NCI-H187 treated with DMSO at 0.1 percent for 48 hours (cell line): ENCODE measurements at regions not wholly inside any gene's neighbourhood (a gene's known extent, or its start where the extent isn't known, plus 50 kb on each side); places are given as distances from the start of the nearest gene placed in this dataset.

Source experiments
- DNase-seq: peaks from one replicate; lab custom pipeline; 2025; lab: John Stamatoyannopoulos, UW

DNA sequence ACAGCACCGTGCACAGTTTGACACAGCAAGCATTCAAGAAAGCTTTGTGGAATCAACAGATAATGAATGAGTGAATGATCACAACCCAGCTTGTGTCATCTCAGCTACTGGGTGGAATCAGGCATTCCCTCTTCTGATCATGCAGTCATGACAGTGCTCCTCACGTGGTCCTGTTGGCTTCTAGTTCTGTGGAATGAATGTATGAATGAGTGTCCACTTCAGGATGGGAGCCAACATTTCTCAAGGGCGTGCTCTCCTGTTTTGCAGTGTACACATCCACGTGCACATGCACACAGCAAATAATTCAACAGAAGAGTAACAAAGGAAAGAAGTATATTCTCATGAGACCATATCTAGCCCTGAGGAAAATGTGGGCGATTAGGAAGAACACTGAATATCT is 133.1 kb upstream of the NPVF start:
- no peak for DNase-seq

DNA sequence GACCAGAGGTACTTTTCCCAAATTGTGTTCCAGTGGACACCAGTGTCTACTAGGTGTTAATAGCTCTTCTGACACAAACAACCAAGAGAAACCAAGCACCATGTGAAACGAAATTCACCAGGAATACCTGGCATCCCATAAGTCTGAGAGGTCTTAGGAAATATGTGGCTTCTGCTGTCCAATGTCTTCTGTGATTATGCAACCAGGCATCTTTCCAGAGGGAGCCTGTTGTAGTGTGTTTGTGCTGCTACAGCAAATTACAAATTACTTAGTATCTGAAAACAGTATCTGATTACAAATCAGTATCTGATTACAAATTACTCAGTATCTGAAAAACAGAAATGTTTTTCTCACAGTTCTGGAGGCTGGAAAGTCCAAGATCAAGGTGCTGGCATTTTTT is 133.6 kb upstream of the NPVF start:
- DNase-seq, result no peak

DNA sequence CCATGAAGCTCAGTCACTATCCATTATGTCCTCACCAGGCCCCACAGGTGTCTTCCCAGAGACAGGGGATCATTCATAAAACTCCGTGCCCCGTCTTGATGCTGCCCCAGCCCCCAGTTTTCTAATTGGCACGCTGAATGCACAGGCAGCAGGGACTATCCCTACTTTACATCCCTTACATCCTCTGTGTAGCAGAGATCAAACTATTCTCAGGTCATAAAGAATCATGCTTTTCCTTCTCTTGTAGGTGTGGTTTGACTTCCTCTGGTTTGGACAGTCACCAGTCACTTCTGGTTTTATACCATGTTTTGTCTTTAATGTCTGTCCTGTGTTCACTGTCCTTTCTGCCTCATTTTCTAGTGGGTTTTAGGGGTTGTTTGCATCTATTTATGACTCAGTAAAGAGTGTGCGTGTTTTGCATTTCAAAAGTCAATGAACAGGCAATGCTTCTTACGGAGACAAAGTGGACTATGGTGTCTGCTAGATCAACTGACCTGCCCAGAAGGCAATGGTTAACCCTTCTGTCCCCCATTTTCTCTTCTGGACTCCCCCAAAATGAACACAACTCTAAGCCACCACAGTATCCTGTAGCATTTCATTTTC is 140.4 kb upstream of the NPVF start:
- no peak for DNase-seq

DNA sequence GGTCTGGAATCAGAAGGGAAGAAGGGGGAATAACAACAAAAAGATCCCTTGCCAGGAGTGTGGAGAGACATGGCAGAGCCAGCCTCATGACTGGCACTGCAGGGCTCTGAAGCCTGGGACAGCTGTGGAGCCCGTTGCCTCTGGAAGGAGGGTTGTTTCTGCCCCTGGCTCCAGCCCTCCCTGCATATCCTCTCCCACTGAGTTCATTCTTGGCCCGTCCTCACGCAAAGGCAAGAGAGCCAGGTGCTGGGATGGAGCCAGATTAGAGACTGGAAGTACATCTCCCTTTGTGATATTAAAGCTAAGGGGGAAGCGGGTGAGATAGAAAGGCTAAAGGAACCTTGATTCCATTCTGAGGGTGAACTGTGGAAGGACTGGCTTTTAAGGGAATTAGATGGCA is 141.5 kb upstream of the NPVF start:
- DNase-seq, result no peak

DNA sequence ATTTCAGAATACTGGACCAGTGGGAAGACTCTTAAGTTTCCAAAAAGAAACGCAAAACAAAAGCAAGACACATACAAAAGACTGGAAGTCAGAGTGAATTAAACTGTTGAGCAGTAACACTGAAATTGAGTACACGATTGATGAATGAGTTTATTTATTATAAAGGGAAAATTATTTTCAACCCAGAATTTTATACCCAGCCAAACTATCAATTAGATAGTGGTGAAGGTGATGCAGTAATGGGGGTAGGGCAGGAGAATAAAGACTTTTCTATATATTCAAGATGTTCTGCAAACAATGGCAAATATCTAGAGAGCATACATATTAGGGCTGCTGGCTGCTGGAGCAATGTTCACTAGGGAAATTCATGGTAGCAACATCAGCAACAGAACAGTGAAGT is 143.7 kb upstream of the NPVF start:
- DNase-seq, result no peak

DNA sequence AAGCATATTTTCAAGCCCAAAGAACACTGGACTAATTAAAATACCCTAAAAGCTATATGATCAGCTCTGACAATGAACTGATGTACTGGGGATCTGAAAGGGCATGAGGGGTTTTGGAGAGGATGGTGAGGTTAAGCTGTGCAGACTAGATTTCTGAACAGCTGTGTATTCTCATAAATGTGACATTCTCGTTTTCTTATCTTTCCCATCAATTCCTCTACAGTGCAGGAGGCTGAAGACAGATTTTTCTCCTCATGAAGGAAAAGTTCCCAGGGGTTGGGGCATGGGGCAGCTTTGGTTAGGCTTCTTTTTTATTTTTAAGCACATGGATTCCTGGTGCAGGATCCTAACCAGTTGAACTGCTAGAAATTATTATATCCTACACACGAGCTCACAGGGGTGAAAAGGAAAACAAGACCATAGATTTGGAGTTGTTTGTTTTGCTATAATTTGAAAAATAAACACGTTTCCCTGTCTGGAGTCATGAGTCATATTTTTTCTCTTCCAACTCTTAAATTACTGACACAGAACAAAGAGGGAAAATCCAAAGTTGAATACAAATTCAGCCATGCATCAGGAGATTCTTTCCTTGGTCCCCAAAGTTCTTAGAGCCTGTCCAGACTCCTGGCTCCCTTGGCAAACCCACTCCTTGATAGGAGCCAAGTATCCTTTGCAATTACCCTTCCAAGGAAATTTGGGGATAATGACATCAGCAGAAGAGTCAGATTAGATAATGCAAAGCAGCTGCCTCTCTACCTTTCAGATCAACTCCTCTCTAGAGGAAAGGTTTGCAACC is 147.7 kb upstream of the NPVF start:
- DNase-seq, result no peak

DNA sequence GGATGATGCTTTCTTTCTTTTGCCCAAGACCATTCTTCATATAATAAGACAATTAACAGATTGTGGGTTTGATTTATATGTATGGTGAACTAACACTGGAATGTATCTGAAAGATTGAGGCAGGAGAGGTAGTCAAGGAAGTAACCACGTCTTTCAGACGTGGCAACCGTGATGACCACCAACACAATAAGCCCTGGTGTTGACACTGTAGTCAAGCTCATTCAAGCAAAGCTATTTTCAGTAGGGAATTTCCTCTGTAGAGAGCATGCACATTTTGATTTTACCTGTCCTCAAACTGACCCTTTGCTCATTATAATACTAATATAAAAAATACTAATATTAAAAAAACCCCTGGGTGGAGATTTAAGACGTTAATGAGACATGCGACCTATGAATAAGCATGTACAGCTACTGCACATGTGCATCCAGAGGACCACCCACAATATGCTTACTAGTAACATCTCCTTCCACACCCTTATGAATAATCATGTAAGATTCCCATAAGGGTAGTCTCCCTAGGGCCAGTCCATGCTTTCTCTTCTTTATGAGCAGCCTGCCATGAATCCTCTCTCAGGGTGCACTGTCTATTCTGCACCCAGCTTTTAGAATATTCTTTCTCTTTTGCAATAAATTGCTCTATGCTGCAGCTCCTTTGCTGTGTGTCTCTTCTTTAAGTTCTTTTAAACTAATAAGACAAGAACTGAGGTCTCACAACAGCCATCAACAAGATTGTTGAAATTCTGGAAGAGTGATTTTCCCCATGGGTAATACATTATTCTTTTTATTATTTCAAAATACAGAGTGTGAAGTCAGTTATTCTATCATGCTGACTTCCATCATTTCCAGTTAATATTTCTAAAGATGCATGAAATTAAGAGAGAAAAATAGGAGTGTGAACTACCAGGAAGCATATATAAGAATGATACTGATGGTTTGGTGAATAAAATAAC is 151.3 kb upstream of the NPVF start:
- DNase-seq, result no peak

DNA sequence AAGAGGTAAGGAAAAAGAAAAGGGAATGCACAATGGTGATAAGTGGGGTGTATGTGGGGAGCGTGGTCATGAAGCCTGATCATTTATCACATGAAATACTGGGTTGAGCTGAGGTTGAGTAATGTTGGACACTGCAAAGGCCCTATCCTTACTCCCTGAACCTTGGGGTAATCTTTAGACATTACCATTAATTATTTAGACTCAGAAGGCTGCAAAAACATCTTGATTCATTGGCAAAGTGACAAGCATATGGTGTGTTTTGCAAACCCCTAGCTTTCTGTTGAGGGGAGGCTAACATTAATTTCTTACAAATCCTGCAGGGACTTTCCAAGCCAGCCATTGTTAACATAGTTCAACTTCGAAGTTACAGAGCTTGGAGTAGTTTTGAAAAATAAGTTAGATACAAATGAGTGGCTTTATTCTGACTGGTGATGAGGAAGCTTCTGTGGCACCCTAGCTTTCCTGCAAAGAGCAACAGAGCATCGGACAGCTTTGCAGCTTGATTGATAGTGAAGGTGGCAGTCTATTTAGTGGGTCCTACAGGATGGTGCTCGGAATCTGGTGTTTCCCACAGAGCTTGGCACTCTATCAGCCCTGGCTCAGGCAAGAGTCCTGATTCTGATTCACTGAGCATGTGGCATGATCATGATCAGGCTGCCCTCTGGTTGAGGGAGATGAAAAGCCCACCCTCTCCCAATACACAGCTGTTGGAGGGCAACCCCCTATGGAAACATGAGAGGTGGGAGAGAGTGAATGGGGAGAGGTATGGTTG is 153.7 kb upstream of the NPVF start:
- DNase-seq, result no peak

- DNase-seq, result no peak
These were observed 154.6 kb upstream of the NPVF start for GRCh38 chr7:25382869-25383268.

- DNase-seq, result no peak
These were observed 155.1 kb upstream of the NPVF start for GRCh38 chr7:25383402-25383801.

GRCh38 chr7:25384788-25385505 is 156.7 kb upstream of the NPVF start:
- no peak for DNase-seq

GRCh38 chr7:25385506-25386136 is 157.3 kb upstream of the NPVF start:
- DNase-seq, result no peak

DNA sequence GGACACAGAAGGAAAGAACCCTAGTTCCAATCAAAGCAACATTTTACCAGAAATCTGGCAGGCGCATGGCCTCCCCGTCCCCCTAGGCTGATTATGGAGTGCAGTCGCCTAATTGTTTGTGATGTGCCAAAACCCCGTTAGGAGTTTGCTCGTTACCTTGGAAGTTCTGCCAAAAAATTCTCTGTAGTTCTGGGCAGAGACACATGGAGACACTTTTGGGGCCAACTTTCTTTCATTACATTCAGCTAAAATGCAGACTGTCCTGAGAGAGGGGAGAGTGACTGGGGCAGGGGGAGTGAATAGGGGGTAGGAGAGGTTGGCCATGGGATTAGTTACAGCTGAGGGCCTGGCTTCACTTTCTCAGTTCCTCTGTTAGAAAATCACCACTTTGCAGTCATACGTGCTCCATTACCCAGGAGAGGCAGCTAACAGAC is 158.0 kb upstream of the NPVF start:
- no peak for DNase-seq

- DNase-seq, result no peak
These were observed 160.4 kb upstream of the NPVF start for GRCh38 chr7:25388681-25389080.

DNA sequence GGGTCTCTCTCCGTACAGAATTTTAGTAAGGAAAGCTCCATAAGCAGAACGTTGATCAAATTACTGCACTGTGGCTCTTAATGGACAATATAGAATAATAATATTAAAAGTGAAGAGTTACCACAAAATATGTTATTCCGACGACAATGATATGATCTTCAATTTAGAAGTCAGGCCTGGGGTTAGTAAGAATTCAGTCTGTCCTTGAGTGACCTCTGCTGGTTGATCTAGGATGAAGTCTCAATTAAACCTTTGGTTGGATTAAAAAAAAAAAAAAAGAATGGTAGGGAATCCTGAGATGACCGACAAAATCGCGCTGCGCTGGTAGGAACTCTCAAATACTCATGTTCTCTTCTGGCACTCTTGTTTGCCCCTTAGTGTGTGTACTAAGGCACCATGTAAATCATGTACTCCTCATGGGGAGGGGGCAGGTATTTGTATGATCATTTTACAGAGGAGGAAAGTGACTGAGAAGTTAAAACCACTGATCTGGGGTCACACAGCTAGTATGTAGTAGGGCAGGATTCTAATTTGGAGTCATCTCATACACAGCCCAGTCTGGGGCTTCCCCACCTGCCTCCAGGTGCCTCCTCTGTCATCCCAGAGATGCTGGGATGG is 161.3 kb upstream of the NPVF start:
- peak; percentile 6 for DNase-seq

- no peak for DNase-seq
These were observed 163.1 kb upstream of the NPVF start for GRCh38 chr7:25391295-25391861.

GRCh38 chr7:25391961-25392587 is 163.8 kb upstream of the NPVF start:
- DNase-seq, result no peak

GRCh38 chr7:25392588-25393338 is 164.5 kb upstream of the NPVF start:
- DNase-seq, result no peak

- DNase-seq, result no peak
These were observed 167.7 kb upstream of the NPVF start for GRCh38 chr7:25395976-25396375.
